Breast epithelium (tissue), 3 donors: ENCODE measurements at regions not wholly inside any gene's neighbourhood (a gene's known extent, or its start where the extent isn't known, plus 50 kb on each side); places are given as distances from the start of the nearest gene placed in this dataset.

Experiments
- POLR2A ChIP-seq: fragments of 450-650 bp; IDR thresholded peaks from one replicate; pipeline ENCODE4 v1.6.1; 2016; ENCODE audit warnings: antibody characterized with exemption, mild to moderate bottlenecking, moderate library complexity
- TF ChIP-seq, protein P1 (sequence below), 3 donors: fragments of 450-650 bp; IDR thresholded peaks; one replicate each; pipeline ENCODE4 v1.5.1; 2016 to 2017; ENCODE audit warnings: antibody characterized with exemption in 3 of 3, mild to moderate bottlenecking in 3 of 3, moderate library complexity in 3 of 3

GRCh38 chr2:200184748-200185627, 121.5 kb upstream of the SPATS2L start:
- no peak for TF ChIP-seq POLR2A
- TF ChIP-seq, protein P1, sequence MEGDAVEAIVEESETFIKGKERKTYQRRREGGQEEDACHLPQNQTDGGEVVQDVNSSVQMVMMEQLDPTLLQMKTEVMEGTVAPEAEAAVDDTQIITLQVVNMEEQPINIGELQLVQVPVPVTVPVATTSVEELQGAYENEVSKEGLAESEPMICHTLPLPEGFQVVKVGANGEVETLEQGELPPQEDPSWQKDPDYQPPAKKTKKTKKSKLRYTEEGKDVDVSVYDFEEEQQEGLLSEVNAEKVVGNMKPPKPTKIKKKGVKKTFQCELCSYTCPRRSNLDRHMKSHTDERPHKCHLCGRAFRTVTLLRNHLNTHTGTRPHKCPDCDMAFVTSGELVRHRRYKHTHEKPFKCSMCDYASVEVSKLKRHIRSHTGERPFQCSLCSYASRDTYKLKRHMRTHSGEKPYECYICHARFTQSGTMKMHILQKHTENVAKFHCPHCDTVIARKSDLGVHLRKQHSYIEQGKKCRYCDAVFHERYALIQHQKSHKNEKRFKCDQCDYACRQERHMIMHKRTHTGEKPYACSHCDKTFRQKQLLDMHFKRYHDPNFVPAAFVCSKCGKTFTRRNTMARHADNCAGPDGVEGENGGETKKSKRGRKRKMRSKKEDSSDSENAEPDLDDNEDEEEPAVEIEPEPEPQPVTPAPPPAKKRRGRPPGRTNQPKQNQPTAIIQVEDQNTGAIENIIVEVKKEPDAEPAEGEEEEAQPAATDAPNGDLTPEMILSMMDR (IDR thresholded peaks at IDR 0.05): no peak
